ENCODE measurements at regions not wholly inside any gene's neighbourhood (a gene's known extent, or its start where the extent isn't known, plus 50 kb on each side); places are given as distances from the start of the nearest gene placed in this dataset.
"Not testable (repeated sequence)": the region's sequence is repeated elsewhere in the genome, so short reads cannot be mapped to it uniquely, and the experiment has no call there.

- Histone ChIP-seq H4K20me1 (ENCODE audit: control insufficient read depth, extremely low read depth, insufficient read depth, low read length) (no peaks in the 10 kb centered on the region), H3K27me3 (ENCODE audit: control insufficient read depth, insufficient read depth, low read length) (no peaks in the 10 kb centered on the region), H3K4me1 (ENCODE audit: control insufficient read depth, extremely low read depth, insufficient read depth, low read length) (no peaks in the 10 kb centered on the region), H3K9ac (ENCODE audit: insufficient read depth, low read length) (no peak overlapping the region), H3K4me3 (replicated peaks in 1 of 4; ENCODE audit: control extremely low read depth in 1 of 4, insufficient read depth in 1 of 4, low read depth in 3 of 4, low read length in 4 of 4) (no peak overlapping the region), H3K36me3 (ENCODE audit: control insufficient read depth, insufficient read depth, low read length) (no peaks in the 10 kb centered on the region), H3K27ac (ENCODE audit: insufficient read depth, low read length) (no peak overlapping the region), H3K9me3 (ENCODE audit: control insufficient read depth, insufficient read depth, low read depth, low read length) (no peaks in the 10 kb centered on the region), H2AFZ (ENCODE audit: low read length) (no peak overlapping the region), H3K79me2 (ENCODE audit: control insufficient read depth, insufficient read depth, low read length) (no peaks in the 10 kb centered on the region), H3K4me2 (ENCODE audit: extremely low read depth, insufficient read depth, low read length) (no peak overlapping the region)
- DNase-seq (ENCODE audit: low read depth in 2 of 2) = no peak
- TF ChIP-seq EZH2 (IDR thresholded peaks at IDR 0.05; ENCODE audit: low read length, missing control alignments) = no peak
- TF ChIP-seq, protein P1, sequence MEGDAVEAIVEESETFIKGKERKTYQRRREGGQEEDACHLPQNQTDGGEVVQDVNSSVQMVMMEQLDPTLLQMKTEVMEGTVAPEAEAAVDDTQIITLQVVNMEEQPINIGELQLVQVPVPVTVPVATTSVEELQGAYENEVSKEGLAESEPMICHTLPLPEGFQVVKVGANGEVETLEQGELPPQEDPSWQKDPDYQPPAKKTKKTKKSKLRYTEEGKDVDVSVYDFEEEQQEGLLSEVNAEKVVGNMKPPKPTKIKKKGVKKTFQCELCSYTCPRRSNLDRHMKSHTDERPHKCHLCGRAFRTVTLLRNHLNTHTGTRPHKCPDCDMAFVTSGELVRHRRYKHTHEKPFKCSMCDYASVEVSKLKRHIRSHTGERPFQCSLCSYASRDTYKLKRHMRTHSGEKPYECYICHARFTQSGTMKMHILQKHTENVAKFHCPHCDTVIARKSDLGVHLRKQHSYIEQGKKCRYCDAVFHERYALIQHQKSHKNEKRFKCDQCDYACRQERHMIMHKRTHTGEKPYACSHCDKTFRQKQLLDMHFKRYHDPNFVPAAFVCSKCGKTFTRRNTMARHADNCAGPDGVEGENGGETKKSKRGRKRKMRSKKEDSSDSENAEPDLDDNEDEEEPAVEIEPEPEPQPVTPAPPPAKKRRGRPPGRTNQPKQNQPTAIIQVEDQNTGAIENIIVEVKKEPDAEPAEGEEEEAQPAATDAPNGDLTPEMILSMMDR (conservative IDR thresholded peaks at IDR 0.05 in 1 of 2, IDR thresholded peaks at IDR 0.05 in 1 of 2; ENCODE audit: low read depth in 1 of 2, low read length in 2 of 2) = no peak
Observed at GRCh38 chr14:106294324-106294723, 767.9 kb downstream of the TMEM121 start.

- H3K4me2 ChIP-seq (ENCODE audit: extremely low read depth, insufficient read depth, low read length); H4K20me1 ChIP-seq (ENCODE audit: control insufficient read depth, extremely low read depth, insufficient read depth, low read length); H3K36me3 ChIP-seq (ENCODE audit: control insufficient read depth, insufficient read depth, low read length); H3K79me2 ChIP-seq (ENCODE audit: control insufficient read depth, insufficient read depth, low read length); H3K27me3 ChIP-seq (ENCODE audit: control insufficient read depth, insufficient read depth, low read length); H3K4me3 ChIP-seq (replicated peaks in 1 of 4; ENCODE audit: control extremely low read depth in 1 of 4, insufficient read depth in 1 of 4, low read depth in 3 of 4, low read length in 4 of 4); H3K27ac ChIP-seq (ENCODE audit: insufficient read depth, low read length); H3K9me3 ChIP-seq (ENCODE audit: control insufficient read depth, insufficient read depth, low read depth, low read length); H3K9ac ChIP-seq (ENCODE audit: insufficient read depth, low read length); H3K4me1 ChIP-seq (ENCODE audit: control insufficient read depth, extremely low read depth, insufficient read depth, low read length); DNase-seq (ENCODE audit: low read depth in 2 of 2); H2AFZ ChIP-seq (ENCODE audit: low read length): not testable (repeated sequence)
Observed at GRCh38 chr14:106300951-106301510, 774.6 kb downstream of the TMEM121 start.

DNA sequence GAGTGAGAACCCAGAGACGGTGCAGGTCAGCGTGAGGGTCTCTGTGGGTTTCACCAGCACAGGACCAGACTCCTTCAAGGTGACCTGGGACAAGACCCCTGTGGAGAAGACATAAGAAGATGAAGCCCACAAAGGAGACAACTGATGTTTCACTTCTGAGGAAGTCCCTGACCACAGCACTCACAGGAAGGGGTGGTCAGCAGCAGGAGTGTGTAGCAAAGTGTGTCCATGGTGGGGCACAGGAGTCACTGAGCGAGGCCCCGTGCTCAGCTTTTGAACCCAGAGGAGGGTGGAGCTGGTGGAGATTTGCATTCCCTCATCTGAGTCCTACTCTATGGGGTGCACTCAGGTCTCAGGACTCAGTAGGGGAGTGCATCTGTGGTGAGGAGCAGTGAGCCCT, 775.2 kb downstream of the TMEM121 start:
- DNase-seq (ENCODE audit: low read depth in 2 of 2); H2AFZ ChIP-seq (ENCODE audit: low read length); H3K79me2 ChIP-seq (ENCODE audit: control insufficient read depth, insufficient read depth, low read length); H3K9me3 ChIP-seq (ENCODE audit: control insufficient read depth, insufficient read depth, low read depth, low read length); H3K27me3 ChIP-seq (ENCODE audit: control insufficient read depth, insufficient read depth, low read length); H3K4me3 ChIP-seq (replicated peaks in 1 of 4; ENCODE audit: control extremely low read depth in 1 of 4, insufficient read depth in 1 of 4, low read depth in 3 of 4, low read length in 4 of 4); H3K4me1 ChIP-seq (ENCODE audit: control insufficient read depth, extremely low read depth, insufficient read depth, low read length); H3K9ac ChIP-seq (ENCODE audit: insufficient read depth, low read length); H3K4me2 ChIP-seq (ENCODE audit: extremely low read depth, insufficient read depth, low read length); H4K20me1 ChIP-seq (ENCODE audit: control insufficient read depth, extremely low read depth, insufficient read depth, low read length); H3K27ac ChIP-seq (ENCODE audit: insufficient read depth, low read length); H3K36me3 ChIP-seq (ENCODE audit: control insufficient read depth, insufficient read depth, low read length): not testable (repeated sequence)

DNA sequence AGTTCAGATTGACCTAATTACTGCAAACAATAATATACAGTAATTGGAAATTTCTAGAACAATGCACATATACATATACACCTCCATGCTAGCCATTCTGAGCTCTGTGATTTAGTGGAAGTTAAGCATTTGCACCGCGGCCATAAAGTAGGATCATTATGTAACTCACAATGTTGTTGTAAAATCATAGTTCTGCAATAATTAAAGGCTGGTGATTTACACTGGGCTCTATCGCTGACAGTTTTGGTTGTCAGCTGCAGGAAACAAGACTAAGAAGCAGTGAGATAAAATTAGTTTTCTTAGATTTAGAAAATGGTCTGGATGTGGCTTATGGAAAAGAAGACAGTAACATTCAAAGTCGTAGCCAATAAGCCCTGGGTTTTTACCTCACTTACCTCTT, 776.3 kb downstream of the TMEM121 start:
- H3K4me2 ChIP-seq (ENCODE audit: extremely low read depth, insufficient read depth, low read length) = no peak overlapping the region
- no peak overlapping the region for H3K27ac ChIP-seq (ENCODE audit: insufficient read depth, low read length)
- H2AFZ ChIP-seq (ENCODE audit: low read length) = no peak overlapping the region
- no peaks in the 10 kb centered on the region for H3K9me3 ChIP-seq (ENCODE audit: control insufficient read depth, insufficient read depth, low read depth, low read length)
- H3K4me1 ChIP-seq (ENCODE audit: control insufficient read depth, extremely low read depth, insufficient read depth, low read length) = no peaks in the 10 kb centered on the region
- TF ChIP-seq, protein P1 (conservative IDR thresholded peaks at IDR 0.05 in 1 of 2, IDR thresholded peaks at IDR 0.05 in 1 of 2; ENCODE audit: low read depth in 1 of 2, low read length in 2 of 2) = no peak
- TF ChIP-seq EZH2 (IDR thresholded peaks at IDR 0.05; ENCODE audit: low read length, missing control alignments) = no peak
- no peaks in the 10 kb centered on the region for H3K36me3 ChIP-seq (ENCODE audit: control insufficient read depth, insufficient read depth, low read length)
- no peak for DNase-seq (ENCODE audit: low read depth in 2 of 2)
- no peaks in the 10 kb centered on the region for H4K20me1 ChIP-seq (ENCODE audit: control insufficient read depth, extremely low read depth, insufficient read depth, low read length)
- no peaks in the 10 kb centered on the region for H3K79me2 ChIP-seq (ENCODE audit: control insufficient read depth, insufficient read depth, low read length)
- no peaks in the 10 kb centered on the region for H3K27me3 ChIP-seq (ENCODE audit: control insufficient read depth, insufficient read depth, low read length)
- no peak overlapping the region for H3K9ac ChIP-seq (ENCODE audit: insufficient read depth, low read length)
- no peak overlapping the region for H3K4me3 ChIP-seq (replicated peaks in 1 of 4; ENCODE audit: control extremely low read depth in 1 of 4, insufficient read depth in 1 of 4, low read depth in 3 of 4, low read length in 4 of 4)
